Kidney epithelial cell (primary cell): ENCODE measurements at regions not wholly inside any gene's neighbourhood (a gene's known extent, or its start where the extent isn't known, plus 50 kb on each side); places are given as distances from the start of the nearest gene placed in this dataset.
"Not testable (repeated sequence)": the region's sequence is repeated elsewhere in the genome, so short reads cannot be mapped to it uniquely, and the experiment has no call there.

ENCODE experiments used
- DNase-seq: peaks from one replicate; pipeline ENCODE4 v3.0.0-alpha.2; 2010; ENCODE audit warnings: low read depth
- H3K27me3 ChIP-seq: 2 replicates; pipeline ENCODE4 v1.6.0; 2011; ENCODE audit warnings: low read length; ENCODE audit not compliant: control insufficient read depth, insufficient read depth
- H3K36me3 ChIP-seq: 2 replicates; pipeline ENCODE4 v1.5.1; 2011; ENCODE audit warnings: low read length; ENCODE audit not compliant: control insufficient read depth, insufficient read depth
- H3K4me3 ChIP-seq: 2 replicates; pipeline ENCODE4 v1.5.1; 2011; ENCODE audit warnings: low read depth, mild to moderate bottlenecking, control low read depth, low read length
- TF ChIP-seq, protein P1 (sequence below): IDR thresholded peaks from 2 replicates; pipeline ENCODE4 v1.5.1; 2011; ENCODE audit warnings: mild to moderate bottlenecking, moderate library complexity, low read length, control low read depth, inconsistent platforms; ENCODE audit not compliant: insufficient read depth, poor library complexity, severe bottlenecking

DNA sequence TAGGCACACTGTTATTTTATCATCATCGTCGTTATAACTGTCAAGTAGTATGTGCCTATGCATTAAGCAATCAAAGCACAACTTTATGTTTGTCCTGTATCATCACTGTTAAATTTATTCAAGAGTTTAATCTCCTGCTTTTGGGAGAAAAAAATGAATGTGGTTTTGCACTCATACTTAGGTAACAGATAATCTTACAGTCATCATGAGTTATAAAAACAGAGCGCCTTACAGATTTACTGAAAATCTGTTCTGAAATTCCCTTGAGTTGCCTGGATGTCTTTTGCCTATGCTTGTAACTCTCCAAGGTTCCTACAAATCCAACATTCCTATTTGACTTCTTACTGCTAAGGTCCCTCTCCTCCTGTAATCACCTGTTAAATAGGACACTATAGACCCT lies 307.3 kb downstream of the ZIC4 start:
- H3K27me3 ChIP-seq, result no peaks in the 10 kb centered on the region
- H3K4me3 ChIP-seq, result no peak overlapping the region
- TF ChIP-seq, protein P1, sequence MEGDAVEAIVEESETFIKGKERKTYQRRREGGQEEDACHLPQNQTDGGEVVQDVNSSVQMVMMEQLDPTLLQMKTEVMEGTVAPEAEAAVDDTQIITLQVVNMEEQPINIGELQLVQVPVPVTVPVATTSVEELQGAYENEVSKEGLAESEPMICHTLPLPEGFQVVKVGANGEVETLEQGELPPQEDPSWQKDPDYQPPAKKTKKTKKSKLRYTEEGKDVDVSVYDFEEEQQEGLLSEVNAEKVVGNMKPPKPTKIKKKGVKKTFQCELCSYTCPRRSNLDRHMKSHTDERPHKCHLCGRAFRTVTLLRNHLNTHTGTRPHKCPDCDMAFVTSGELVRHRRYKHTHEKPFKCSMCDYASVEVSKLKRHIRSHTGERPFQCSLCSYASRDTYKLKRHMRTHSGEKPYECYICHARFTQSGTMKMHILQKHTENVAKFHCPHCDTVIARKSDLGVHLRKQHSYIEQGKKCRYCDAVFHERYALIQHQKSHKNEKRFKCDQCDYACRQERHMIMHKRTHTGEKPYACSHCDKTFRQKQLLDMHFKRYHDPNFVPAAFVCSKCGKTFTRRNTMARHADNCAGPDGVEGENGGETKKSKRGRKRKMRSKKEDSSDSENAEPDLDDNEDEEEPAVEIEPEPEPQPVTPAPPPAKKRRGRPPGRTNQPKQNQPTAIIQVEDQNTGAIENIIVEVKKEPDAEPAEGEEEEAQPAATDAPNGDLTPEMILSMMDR, result no peak
- no peak for DNase-seq
- no peaks in the 10 kb centered on the region for H3K36me3 ChIP-seq

DNA sequence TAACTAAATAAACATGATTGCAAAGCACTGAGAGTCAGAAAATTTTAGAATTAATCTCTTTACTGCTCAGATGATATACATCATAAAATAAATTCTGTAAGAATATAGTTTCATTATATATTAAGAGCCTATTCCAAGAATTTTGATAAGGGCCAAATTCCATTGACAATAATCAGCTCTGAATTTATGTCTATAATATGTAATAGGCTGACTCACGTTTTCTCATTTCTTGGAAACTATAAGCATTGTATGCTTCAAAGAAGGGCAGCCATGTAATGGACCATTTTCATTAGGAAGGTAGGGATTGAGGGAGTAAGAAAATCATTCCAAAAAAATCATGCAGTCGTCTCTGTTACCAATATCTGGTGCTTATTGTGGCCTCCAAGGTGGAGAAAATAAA lies 315.9 kb downstream of the ZIC4 start:
- Histone ChIP-seq H3K4me3 (no peak overlapping the region), H3K36me3 (no peaks in the 10 kb centered on the region), H3K27me3 (no peaks in the 10 kb centered on the region)
- no peak for DNase-seq
- TF ChIP-seq, protein P1, result no peak

DNA sequence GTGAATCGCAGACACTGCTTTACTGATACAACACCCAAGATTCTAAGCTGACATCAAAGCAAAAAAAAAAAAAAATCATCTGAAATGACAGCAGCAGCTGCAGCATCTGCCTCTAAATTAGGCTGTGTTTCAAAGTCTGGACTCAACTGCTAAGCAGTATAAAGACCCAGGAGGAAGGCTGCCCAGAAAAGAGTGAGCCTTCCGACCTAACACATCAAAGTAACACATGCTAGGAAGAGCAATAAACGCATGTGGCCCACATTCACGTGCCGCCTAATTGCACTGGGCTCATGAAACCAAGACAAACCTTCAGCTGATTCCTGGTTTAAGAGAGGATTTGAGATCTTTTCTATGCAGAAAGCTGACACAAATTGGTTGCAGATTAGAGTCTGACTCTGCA lies 317.1 kb downstream of the ZIC4 start:
- TF ChIP-seq, protein P1, result no peak
- no peak overlapping the region for H3K4me3 ChIP-seq
- H3K36me3 ChIP-seq, result no peaks in the 10 kb centered on the region
- no peak for DNase-seq
- H3K27me3 ChIP-seq, result no peaks in the 10 kb centered on the region

DNA sequence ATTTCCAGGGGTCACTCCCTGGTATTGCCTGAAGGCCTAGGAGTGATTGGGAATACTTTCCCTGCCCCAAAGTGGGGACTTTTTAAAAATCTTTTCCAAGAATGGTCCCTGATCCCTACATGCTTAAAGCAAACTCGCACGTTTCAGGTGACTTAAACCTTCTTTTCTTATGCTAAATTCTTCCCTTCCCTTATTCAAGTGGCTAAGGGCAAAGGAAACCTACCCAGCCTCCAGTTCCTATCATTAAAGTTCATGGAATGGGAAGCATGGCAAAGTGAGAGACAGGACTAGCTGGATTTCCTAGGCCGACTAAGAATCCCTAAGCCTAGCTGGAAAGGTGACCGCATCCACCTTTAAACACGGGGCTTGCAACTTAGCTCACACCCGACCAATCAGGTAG lies 346.8 kb downstream of the ZIC4 start:
- not testable (repeated sequence) for H3K4me3 ChIP-seq, H3K36me3 ChIP-seq, H3K27me3 ChIP-seq, DNase-seq

DNA sequence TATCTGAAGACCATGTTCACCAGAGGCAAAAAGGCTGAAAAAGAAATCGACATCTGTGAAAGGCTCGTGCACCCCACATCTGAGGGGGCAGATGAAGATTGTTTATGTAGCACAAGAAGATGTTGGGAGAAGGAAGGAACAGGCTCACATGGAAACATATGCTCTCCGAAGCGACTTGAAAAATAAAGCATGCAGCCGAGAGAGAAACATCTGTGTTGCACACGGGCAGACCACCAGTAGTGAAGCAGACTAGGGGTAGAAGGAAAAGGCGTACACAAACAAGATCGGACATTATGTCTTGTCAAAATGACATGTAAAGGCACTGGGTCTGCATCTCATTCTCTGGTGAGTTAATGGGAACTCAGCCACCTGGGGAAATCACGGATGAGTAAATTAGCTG lies 356.5 kb downstream of the ZIC4 start:
- no peaks in the 10 kb centered on the region for H3K36me3 ChIP-seq
- TF ChIP-seq, protein P1, result no peak
- no peak overlapping the region for H3K4me3 ChIP-seq
- no peak for DNase-seq
- no peaks in the 10 kb centered on the region for H3K27me3 ChIP-seq

DNA sequence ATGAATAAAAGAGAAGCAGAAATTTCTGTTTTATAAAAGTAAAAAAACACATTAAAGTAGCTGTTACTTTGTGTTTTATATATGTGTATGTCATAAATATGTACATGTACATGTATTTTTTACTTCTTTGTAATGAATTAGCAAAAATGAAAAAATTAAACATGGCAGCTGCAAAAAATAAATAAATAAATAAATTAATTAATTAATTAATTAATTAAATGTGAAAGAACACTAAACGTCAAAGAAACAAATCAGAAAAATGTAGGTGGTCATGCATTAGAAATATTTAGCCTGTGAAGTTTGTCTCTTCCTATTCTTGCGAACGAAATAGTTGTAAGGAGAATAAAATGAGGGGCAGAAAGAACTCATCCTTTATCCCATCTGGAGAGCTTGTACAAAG lies 357.0 kb downstream of the ZIC4 start:
- TF ChIP-seq, protein P1, result no peak
- Histone ChIP-seq H3K36me3 (no peaks in the 10 kb centered on the region), H3K27me3 (no peaks in the 10 kb centered on the region), H3K4me3 (no peak overlapping the region)
- DNase-seq, result no peak

DNA sequence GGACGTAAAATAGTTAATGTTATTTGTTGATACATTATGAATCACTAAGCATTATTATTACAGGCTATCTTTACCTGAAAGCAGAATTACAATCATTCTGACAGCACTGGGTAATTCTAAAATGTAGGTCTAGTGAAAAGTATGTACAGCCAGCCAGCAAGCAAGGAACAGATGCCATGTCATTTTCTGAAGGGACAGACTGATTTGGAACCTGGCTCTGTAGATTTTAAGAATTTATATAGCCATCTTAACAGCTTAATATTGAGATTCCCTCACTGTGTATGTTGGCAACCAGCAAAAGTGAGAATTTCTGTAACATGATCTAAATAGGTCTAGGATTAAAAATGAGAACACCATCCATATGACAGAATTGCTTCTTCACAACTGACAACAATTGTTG lies 359.4 kb downstream of the ZIC4 start:
- TF ChIP-seq, protein P1, result no peak
- no peak for DNase-seq

More for the DNA sequence above, 359.4 kb downstream of the ZIC4 start:
- H3K27me3 ChIP-seq, result no peaks in the 10 kb centered on the region
- no peak overlapping the region for H3K4me3 ChIP-seq
- H3K36me3 ChIP-seq, result no peaks in the 10 kb centered on the region
